ENCODE measurements at regions not wholly inside any gene's neighbourhood (a gene's known extent, or its start where the extent isn't known, plus 50 kb on each side); places are given as distances from the start of the nearest gene placed in this dataset.
"Not testable (repeated sequence)": the region's sequence is repeated elsewhere in the genome, so short reads cannot be mapped to it uniquely, and the experiment has no call there.

- TF ChIP-seq REST (IDR thresholded peaks at IDR 0.05; ENCODE audit: borderline replicate concordance) (no peak), RAD21 (conservative IDR thresholded peaks at IDR 0.05) (no peak), EP300 (conservative IDR thresholded peaks at IDR 0.05; ENCODE audit: poor library complexity, severe bottlenecking) (no peak), CTCF (IDR thresholded peaks at IDR 0.05; ENCODE audit: poor library complexity, severe bottlenecking) (no peak), TAF1 (IDR thresholded peaks at IDR 0.05; ENCODE audit: low read depth) (no peak)
- Histone ChIP-seq H3K4me2 (ENCODE audit: low read length) (no peak overlapping the region), H3K27ac (ENCODE audit: low read length) (no peak overlapping the region), H3F3A (ENCODE audit: insufficient read depth, low read length, poor library complexity, severe bottlenecking) (no peaks in the 10 kb centered on the region), H3K79me2 (replicated peaks; ENCODE audit: insufficient read depth, low read length) (no peaks in the 10 kb centered on the region), H3K9ac (ENCODE audit: low read length) (no peak overlapping the region), H3K4me3 (ENCODE audit: low read length) (no peak overlapping the region), H3K27me3 (ENCODE audit: insufficient read depth, low read depth, low read length) (no peaks in the 10 kb centered on the region), H3K9me2 (ENCODE audit: insufficient read depth, low read length) (no peaks in the 10 kb centered on the region), H3K36me3 (ENCODE audit: insufficient read depth, low read length) (no peaks in the 10 kb centered on the region), H2AFZ (ENCODE audit: low read depth, low read length) (no peak overlapping the region), H3K9me3 (ENCODE audit: low read length) (no peaks in the 10 kb centered on the region), H4K20me1 (ENCODE audit: insufficient read depth) (no peaks in the 10 kb centered on the region)
Observed at GRCh38 chr11:33949252-33949913, 57.5 kb upstream of the LMO2 start.

DNA sequence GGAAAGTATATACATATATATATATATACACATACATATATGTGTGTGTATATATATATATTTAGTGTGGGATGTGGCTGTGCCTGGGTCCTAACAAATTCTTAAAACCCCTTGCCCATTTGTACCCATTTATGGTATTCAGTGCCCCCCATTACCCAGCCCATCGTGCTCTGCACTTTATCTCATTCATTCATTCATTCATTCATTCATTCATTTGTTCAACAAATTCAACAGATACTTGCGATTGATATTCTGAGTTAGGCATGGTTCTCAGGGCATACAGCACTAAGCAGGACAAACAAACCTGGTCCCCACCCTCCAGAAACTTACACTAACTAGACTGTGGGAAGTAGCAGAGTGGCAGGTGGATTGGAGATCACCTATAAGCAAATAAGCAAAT lies 56.6 kb upstream of the LMO2 start:
- TF ChIP-seq REST (IDR thresholded peaks at IDR 0.05; ENCODE audit: borderline replicate concordance) (no peak), SMC3 (conservative IDR thresholded peaks at IDR 0.05; ENCODE audit: poor library complexity) (no peak), MXI1 (conservative IDR thresholded peaks at IDR 0.05; ENCODE audit: poor library complexity, severe bottlenecking) (no peak), POLR2AphosphoS5 (IDR thresholded peaks at IDR 0.05) (no peak), EP300 (conservative IDR thresholded peaks at IDR 0.05; ENCODE audit: poor library complexity, severe bottlenecking) (no peak), TAF1 (IDR thresholded peaks at IDR 0.05; ENCODE audit: low read depth) (no peak), CTCF (IDR thresholded peaks at IDR 0.05; ENCODE audit: poor library complexity, severe bottlenecking) (no peak)
- Histone ChIP-seq H3K9ac (ENCODE audit: low read length) (no peak overlapping the region), H3K9me3 (ENCODE audit: low read length) (no peaks in the 10 kb centered on the region), H3K36me3 (ENCODE audit: insufficient read depth, low read length) (no peaks in the 10 kb centered on the region), H3K9me2 (ENCODE audit: insufficient read depth, low read length) (no peaks in the 10 kb centered on the region), H2AFZ (ENCODE audit: low read depth, low read length) (no peak overlapping the region), H3K4me3 (ENCODE audit: low read length) (no peak overlapping the region), H3K79me2 (replicated peaks; ENCODE audit: insufficient read depth, low read length) (no peaks in the 10 kb centered on the region), H4K20me1 (ENCODE audit: insufficient read depth) (no peaks in the 10 kb centered on the region), H3K27ac (ENCODE audit: low read length) (no peak overlapping the region), H3F3A (ENCODE audit: insufficient read depth, low read length, poor library complexity, severe bottlenecking) (no peaks in the 10 kb centered on the region), H3K27me3 (ENCODE audit: insufficient read depth, low read depth, low read length) (no peaks in the 10 kb centered on the region), H3K4me2 (ENCODE audit: low read length) (no peak overlapping the region)

DNA sequence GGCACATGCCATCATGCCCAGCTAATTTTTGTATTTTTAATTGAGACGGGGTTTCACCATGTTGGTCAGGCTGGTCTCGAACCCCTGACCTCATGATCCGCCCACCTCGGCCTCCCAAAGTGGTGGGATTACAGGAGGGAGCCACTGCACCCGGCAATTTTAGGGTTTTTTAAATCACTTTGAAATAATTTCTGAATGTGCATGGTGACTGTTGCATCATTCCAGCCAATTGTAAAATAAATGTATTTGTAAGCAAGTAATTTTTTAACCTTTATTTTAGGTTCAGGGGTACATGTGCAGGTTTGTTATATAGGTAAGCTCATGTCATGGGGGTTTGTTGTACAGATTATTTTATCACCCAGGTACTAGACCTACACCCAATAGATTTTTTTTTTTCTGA lies 56.0 kb upstream of the LMO2 start:
- H3K36me3 ChIP-seq (ENCODE audit: insufficient read depth, low read length); H3K4me3 ChIP-seq (ENCODE audit: low read length); H2AFZ ChIP-seq (ENCODE audit: low read depth, low read length); H3K9me3 ChIP-seq (ENCODE audit: low read length); H3K4me2 ChIP-seq (ENCODE audit: low read length); H3K9me2 ChIP-seq (ENCODE audit: insufficient read depth, low read length); H4K20me1 ChIP-seq (ENCODE audit: insufficient read depth); H3K9ac ChIP-seq (ENCODE audit: low read length); H3F3A ChIP-seq (ENCODE audit: insufficient read depth, low read length, poor library complexity, severe bottlenecking); H3K79me2 ChIP-seq (replicated peaks; ENCODE audit: insufficient read depth, low read length); H3K27ac ChIP-seq (ENCODE audit: low read length); H3K27me3 ChIP-seq (ENCODE audit: insufficient read depth, low read depth, low read length): not testable (repeated sequence)
